ENCODE measurements at regions not wholly inside any gene's neighbourhood (a gene's known extent, or its start where the extent isn't known, plus 50 kb on each side); places are given as distances from the start of the nearest gene placed in this dataset.

- TF ChIP-seq CEBPB (IDR thresholded peaks at IDR 0.05): no peak
- TF ChIP-seq REST (IDR thresholded peaks at IDR 0.05; ENCODE audit: low read depth): no peak
- no peak for TF ChIP-seq TAF1 (IDR thresholded peaks at IDR 0.05; ENCODE audit: low read depth)
- no peak for TF ChIP-seq EGR1 (IDR thresholded peaks at IDR 0.05)
- TF ChIP-seq NFIC (IDR thresholded peaks at IDR 0.05): no peak
- no peak for TF ChIP-seq CREB1 (IDR thresholded peaks at IDR 0.05; ENCODE audit: low read depth)
- no peak for TF ChIP-seq EP300 (IDR thresholded peaks at IDR 0.05; ENCODE audit: borderline replicate concordance)
- no peak for TF ChIP-seq RAD21 (IDR thresholded peaks at IDR 0.05; ENCODE audit: low read depth)
- TF ChIP-seq MAX (IDR thresholded peaks at IDR 0.05): no peak
These were observed 84.2 kb upstream of the TMEM18 start for GRCh38 chr2:761384-761783.
